T-cell (primary cell): ENCODE measurements at regions not wholly inside any gene's neighbourhood (a gene's known extent, or its start where the extent isn't known, plus 50 kb on each side); places are given as distances from the start of the nearest gene placed in this dataset.

ENCODE experiments used
- ATAC-seq, 4 experiments: fragments of 200-7000 bp in 3 of 4; fragments of 150-1000 bp in 1 of 4; cut with Tn5 transposase; replicated peaks in 1 of 4; 1 replicate in 3 of 4; 2 replicates in 1 of 4; pipeline ENCODE4 v1.10.0; 2021; ENCODE audit warnings: moderate library complexity in 3 of 4, mild to moderate bottlenecking in 2 of 4, moderate number of reproducible peaks in 1 of 4
- CTCF ChIA-PET, 2 donors: fragments of 300-600 bp; sonication (Branson Sonifier 250); formaldehyde crosslinking; loops; one replicate each; lab custom pipeline; 2022; ENCODE audit warnings: antibody characterized with exemption in 2 of 2; lab: Charles Lee
- POLR2A ChIA-PET, 2 donors: fragments of 300-600 bp; sonication (Branson Sonifier 250); formaldehyde crosslinking; loops; one replicate each; lab custom pipeline; 2022; ENCODE audit warnings: antibody characterized with exemption in 2 of 2; lab: Charles Lee
- DNase-seq, 35 experiments: peaks; one replicate each; pipeline versions ENCODE4 v3.0.0 to v3.0.0-alpha.2; 2013 to 2023
- H3K27ac ChIP-seq: one replicate; pipeline ENCODE4 v1.5.1; 2013; ENCODE audit warnings: low read length
- H3K27me3 ChIP-seq, 2 experiments: replicated peaks in 1 of 2; 1 replicate in 1 of 2; 2 replicates in 1 of 2; pipeline versions ENCODE4 v1.6.1 to v1.7.0; 2013; ENCODE audit warnings: low read length in 1 of 2, mixed read lengths in 1 of 2; ENCODE audit not compliant: control insufficient read depth in 2 of 2, insufficient read depth in 2 of 2; ENCODE audit errors: extremely low read depth in 1 of 2
- H3K36me3 ChIP-seq, 2 donors: 1 replicate in 1 of 2; 2 replicates in 1 of 2; pipeline versions ENCODE4 v1.6.1 to v1.7.0; 2013; ENCODE audit warnings: low read length in 1 of 2; ENCODE audit not compliant: control insufficient read depth in 2 of 2, insufficient read depth in 1 of 2; ENCODE audit errors: extremely low read depth in 1 of 2
- H3K4me1 ChIP-seq, 2 experiments: 1 replicate in 1 of 2; 2 replicates in 1 of 2; pipeline versions ENCODE4 v1.6.1 to v1.7.0; 2013; ENCODE audit warnings: low read length in 2 of 2, mixed read lengths in 1 of 2; ENCODE audit not compliant: insufficient read depth in 2 of 2, control insufficient read depth in 1 of 2; ENCODE audit errors: extremely low read depth in 1 of 2
- H3K4me3 ChIP-seq, 2 donors: 1 replicate in 1 of 2; 2 replicates in 1 of 2; pipeline versions ENCODE4 v1.5.1 to v1.7.0; 2013; ENCODE audit warnings: mild to moderate bottlenecking in 2 of 2, low read length in 1 of 2, moderate library complexity in 1 of 2; ENCODE audit not compliant: control insufficient read depth in 1 of 2; ENCODE audit errors: extremely low read depth in 1 of 2
- H3K9me3 ChIP-seq: 2 replicates; pipeline ENCODE4 v1.7.0; 2013
- H3K27ac Mint-ChIP-seq, 2 donors: one replicate each; pipeline ENCODE4 v1.8.0; 2020 to 2021; ENCODE audit warnings: mild to moderate bottlenecking in 2 of 2, mixed read lengths in 2 of 2
- H3K27me3 Mint-ChIP-seq, 2 donors: one replicate each; pipeline ENCODE4 v1.8.0; 2021 to 2022; ENCODE audit warnings: mixed read lengths in 2 of 2
- H3K36me3 Mint-ChIP-seq: one replicate; pipeline ENCODE4 v1.8.0; 2021; ENCODE audit warnings: mixed read lengths
- H3K4me1 Mint-ChIP-seq, 3 donors: one replicate each; pipeline ENCODE4 v1.8.0; 2020 to 2022; ENCODE audit warnings: mixed read lengths in 3 of 3, mild to moderate bottlenecking in 1 of 3
- H3K4me3 Mint-ChIP-seq, 3 donors: one replicate each; pipeline ENCODE4 v1.8.0; 2020 to 2022; ENCODE audit warnings: mild to moderate bottlenecking in 3 of 3, mixed read lengths in 3 of 3, moderate library complexity in 3 of 3
- H3K9me3 Mint-ChIP-seq, 3 donors: one replicate each; pipeline ENCODE4 v1.8.0; 2020 to 2022; ENCODE audit warnings: mixed read lengths in 3 of 3
- WGBS: methylation state at CpG from one replicate; pipeline ENCODE4 v1.1.5; 2013; ENCODE audit warnings: missing lambda C conversion rate; ENCODE audit not compliant: insufficient coverage; 5-methylcytosine and 5-hydroxymethylcytosine counted together

DNA sequence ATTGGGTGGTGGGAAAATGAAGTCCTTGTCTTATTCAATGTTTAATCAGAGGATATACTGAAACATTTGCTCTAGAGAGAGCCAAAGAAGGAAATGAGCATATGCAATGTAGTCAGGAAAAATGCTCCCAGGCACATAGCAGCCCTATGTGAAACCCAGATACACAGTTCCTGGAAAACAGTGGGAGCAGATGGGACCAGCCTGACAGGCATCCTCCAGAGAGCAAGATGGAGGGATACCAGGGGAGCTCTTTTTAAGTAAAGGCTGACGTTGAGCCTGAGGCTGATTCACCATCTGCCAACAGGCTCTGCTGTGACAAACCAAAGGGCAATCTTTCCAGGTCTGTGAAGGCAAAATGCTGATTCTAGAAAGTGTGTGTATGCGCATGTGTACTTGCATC is 559.4 kb upstream of the KIRREL3 start:
- Histone ChIP-seq H3K36me3 (no peaks in the 10 kb centered on the region), H3K4me1 (no peaks in the 10 kb centered on the region), H3K9me3 (no peaks in the 10 kb centered on the region), H3K27ac (no peak overlapping the region), H3K27me3 (no peaks in the 10 kb centered on the region), H3K4me3 (no peak overlapping the region)
- no peaks in the 10 kb centered on the region for H3K4me1 Mint-ChIP-seq
- no peak overlapping the region for H3K27ac Mint-ChIP-seq
- no peaks in the 10 kb centered on the region for H3K27me3 Mint-ChIP-seq
- ATAC-seq (no peak), DNase-seq (no peak)
- H3K36me3 Mint-ChIP-seq = no peaks in the 10 kb centered on the region
- no peak overlapping the region for H3K4me3 Mint-ChIP-seq
- H3K9me3 Mint-ChIP-seq = no peaks in the 10 kb centered on the region
- ChIA-PET CTCF (no interaction called here), POLR2A (no interaction called here)
- WGBS = 19% methylated on average over 2 of the region's 2 CpGs

DNA sequence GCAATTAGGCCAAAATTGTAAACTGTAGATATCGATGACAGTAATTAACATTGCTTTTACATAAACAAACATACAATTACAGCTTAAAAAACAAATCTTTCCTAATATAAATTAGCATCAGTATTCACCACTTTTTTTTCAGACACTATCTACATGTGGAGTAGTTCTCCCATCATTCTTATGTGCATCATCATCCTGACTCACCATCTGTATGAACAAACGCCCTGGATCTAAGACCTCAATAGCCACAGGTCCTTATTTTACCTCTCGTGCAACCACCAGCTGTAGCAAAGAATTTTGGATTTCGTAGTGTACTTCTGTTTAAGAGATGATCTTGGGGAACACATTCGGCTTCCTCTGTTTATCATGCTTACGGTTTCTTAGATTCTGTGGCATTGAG is 551.9 kb upstream of the KIRREL3 start:
- Mint-ChIP-seq H3K27me3 (no peaks in the 10 kb centered on the region), H3K27ac (no peak overlapping the region), H3K36me3 (no peaks in the 10 kb centered on the region), H3K4me1 (no peaks in the 10 kb centered on the region), H3K4me3 (no peak overlapping the region), H3K9me3 (no peaks in the 10 kb centered on the region)
- DNase-seq = no peak
- ChIA-PET POLR2A (no interaction called here), CTCF (no interaction called here)
- 100% methylated on average over 2 of the region's 6 CpGs for WGBS
- ATAC-seq = no peak
- H3K9me3 ChIP-seq = no peaks in the 10 kb centered on the region
- H3K27ac ChIP-seq = no peak overlapping the region
- H3K27me3 ChIP-seq = no peaks in the 10 kb centered on the region
- H3K4me3 ChIP-seq = no peak overlapping the region
- H3K36me3 ChIP-seq = no peaks in the 10 kb centered on the region
- no peaks in the 10 kb centered on the region for H3K4me1 ChIP-seq

DNA sequence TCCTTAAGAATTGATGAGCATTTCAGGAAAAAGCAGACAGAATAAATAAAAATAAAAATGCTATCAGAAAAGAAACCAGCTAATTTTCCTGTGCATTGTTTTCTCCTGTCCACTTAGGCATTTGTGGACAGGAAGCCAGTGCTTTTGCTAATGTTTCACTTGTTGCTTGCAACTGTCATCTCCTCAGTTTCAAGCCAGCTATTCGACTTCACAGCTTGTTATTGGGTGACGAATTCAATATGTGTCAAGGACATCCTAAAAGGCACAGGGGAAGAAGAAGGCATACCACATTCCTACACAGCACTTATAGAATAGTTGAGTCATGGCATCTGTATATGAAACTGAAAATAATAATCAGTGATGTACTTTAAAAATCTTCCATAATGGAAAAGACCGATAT is 530.6 kb upstream of the KIRREL3 start:
- Mint-ChIP-seq H3K9me3 (peaks cover 2 to 4% (median 3%) of the 10 kb centered on the region in 3 donors), H3K27ac (no peak overlapping the region), H3K4me1 (no peaks in the 10 kb centered on the region), H3K36me3 (no peaks in the 10 kb centered on the region), H3K4me3 (no peak overlapping the region), H3K27me3 (peaks cover 0 to 3% of the 10 kb centered on the region in 2 donors)
- ATAC-seq (no peak), DNase-seq (no peak)
- H3K4me3 ChIP-seq = no peak overlapping the region
- ChIA-PET CTCF (no interaction called here), POLR2A (no interaction called here)
- H3K4me1 ChIP-seq = no peaks in the 10 kb centered on the region
- no peak overlapping the region for H3K27ac ChIP-seq
- H3K36me3 ChIP-seq = no peaks in the 10 kb centered on the region
- H3K9me3 ChIP-seq = no peaks in the 10 kb centered on the region
- no peaks in the 10 kb centered on the region for H3K27me3 ChIP-seq
- WGBS = no CpG with 5 or more reads among the region's 3 CpGs

DNA sequence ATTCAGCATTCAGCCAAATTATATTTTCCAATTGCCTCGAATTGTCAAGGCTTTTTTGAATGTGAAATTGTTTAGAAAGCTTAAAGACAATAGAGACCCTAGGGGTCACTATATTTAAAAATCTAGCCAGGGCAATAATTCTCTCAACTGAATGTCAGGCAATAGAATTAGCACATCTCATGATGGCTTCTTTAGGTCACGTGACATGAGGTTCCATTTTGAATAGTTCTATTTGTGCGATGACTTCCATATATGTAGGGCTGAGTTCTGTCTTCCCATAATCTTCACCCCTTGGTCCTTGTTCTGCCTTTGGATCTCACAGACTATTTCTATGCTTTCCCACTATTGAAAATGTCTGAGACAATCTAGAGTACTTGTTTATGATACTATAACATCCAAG is 527.7 kb upstream of the KIRREL3 start:
- no CpG with 5 or more reads among the region's 3 CpGs for WGBS

DNA sequence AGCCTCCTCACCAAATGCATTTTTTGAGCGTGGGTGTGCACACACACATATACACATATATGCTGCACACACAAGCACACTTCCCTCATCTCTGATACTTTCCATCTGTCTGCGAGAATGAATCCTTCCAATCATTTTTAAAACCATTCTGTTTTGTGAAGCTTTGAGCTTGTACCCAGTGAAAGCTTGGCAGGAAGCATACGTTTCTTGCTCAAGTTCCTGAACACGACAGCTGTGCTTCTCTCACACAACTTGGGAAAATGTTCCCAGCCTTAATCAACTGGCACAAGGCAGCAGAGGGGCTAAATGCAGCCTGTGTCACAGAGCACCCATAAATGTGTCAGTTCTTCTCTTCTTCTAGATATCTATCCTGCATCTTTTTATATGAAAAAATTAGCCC is 524.0 kb upstream of the KIRREL3 start:
- DNase-seq (no peak), ATAC-seq (no peak)
- no peaks in the 10 kb centered on the region for H3K4me1 Mint-ChIP-seq
- Histone ChIP-seq H3K4me1 (no peaks in the 10 kb centered on the region), H3K27me3 (no peaks in the 10 kb centered on the region), H3K9me3 (no peaks in the 10 kb centered on the region), H3K27ac (no peak overlapping the region), H3K4me3 (no peak overlapping the region), H3K36me3 (no peaks in the 10 kb centered on the region)
- WGBS = 8% methylated on average over 3 of the region's 4 CpGs
- ChIA-PET POLR2A (interaction anchor here in 1 of 2 donors (0.7 kb wide), 1 partner anchor 45 kb away, joined by 3 read pairs; no protein-coding TSS in a partner anchor), CTCF (no interaction called here)
- no peaks in the 10 kb centered on the region for H3K36me3 Mint-ChIP-seq
- H3K27me3 Mint-ChIP-seq = peaks cover 4% of the 10 kb centered on the region in 2 donors
- H3K4me3 Mint-ChIP-seq = no peak overlapping the region
- peaks cover 0 to 4% (median 3%) of the 10 kb centered on the region in 3 donors for H3K9me3 Mint-ChIP-seq
- H3K27ac Mint-ChIP-seq = no peak overlapping the region

More for the DNA sequence above, 527.7 kb upstream of the KIRREL3 start:
- ChIA-PET CTCF (no interaction called here), POLR2A (no interaction called here)
- no peak for DNase-seq
- no peak overlapping the region for H3K27ac Mint-ChIP-seq
- Histone ChIP-seq H3K36me3 (no peaks in the 10 kb centered on the region), H3K4me1 (no peaks in the 10 kb centered on the region), H3K27ac (no peak overlapping the region), H3K27me3 (no peaks in the 10 kb centered on the region), H3K4me3 (no peak overlapping the region), H3K9me3 (no peaks in the 10 kb centered on the region)
- H3K9me3 Mint-ChIP-seq = peaks cover 2 to 4% (median 3%) of the 10 kb centered on the region in 3 donors
- no peaks in the 10 kb centered on the region for H3K4me1 Mint-ChIP-seq
- H3K36me3 Mint-ChIP-seq = no peaks in the 10 kb centered on the region
- H3K4me3 Mint-ChIP-seq = no peak overlapping the region
- H3K27me3 Mint-ChIP-seq = peaks cover 2 to 3% of the 10 kb centered on the region in 2 donors
- ATAC-seq = no peak

DNA sequence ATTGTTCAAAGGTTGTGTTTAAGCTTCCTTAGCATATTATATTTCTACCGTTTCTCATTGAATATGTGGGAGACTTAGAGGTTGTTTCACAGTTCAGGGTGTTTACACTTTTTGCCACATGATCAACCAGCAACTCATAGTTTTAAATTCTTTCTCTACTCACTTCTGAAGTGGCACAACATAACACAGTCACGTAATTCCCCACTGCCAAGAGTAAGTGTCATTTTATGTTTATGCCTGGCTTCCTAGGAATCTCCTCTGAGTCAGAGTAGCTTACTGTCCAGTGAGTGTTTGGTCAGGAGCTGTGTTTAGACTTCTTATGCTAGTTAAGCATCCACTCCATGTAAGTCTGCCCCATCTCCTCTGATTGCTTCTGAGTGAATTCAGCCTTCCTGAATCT is 520.8 kb upstream of the KIRREL3 start:
- Mint-ChIP-seq H3K4me3 (no peak overlapping the region), H3K36me3 (no peaks in the 10 kb centered on the region), H3K27me3 (peaks cover 4% of the 10 kb centered on the region in 2 donors), H3K27ac (no peak overlapping the region), H3K4me1 (no peaks in the 10 kb centered on the region), H3K9me3 (peaks cover 0 to 11% (median 8%) of the 10 kb centered on the region in 3 donors)
- Histone ChIP-seq H3K36me3 (no peaks in the 10 kb centered on the region), H3K4me3 (no peak overlapping the region), H3K27me3 (no peaks in the 10 kb centered on the region), H3K27ac (no peak overlapping the region), H3K4me1 (no peaks in the 10 kb centered on the region), H3K9me3 (no peaks in the 10 kb centered on the region)
- POLR2A ChIA-PET = no interaction called here
- WGBS = no CpG with 5 or more reads among the region's 2 CpGs
- DNase-seq (no peak), ATAC-seq (no peak)
- CTCF ChIA-PET = no interaction called here

DNA sequence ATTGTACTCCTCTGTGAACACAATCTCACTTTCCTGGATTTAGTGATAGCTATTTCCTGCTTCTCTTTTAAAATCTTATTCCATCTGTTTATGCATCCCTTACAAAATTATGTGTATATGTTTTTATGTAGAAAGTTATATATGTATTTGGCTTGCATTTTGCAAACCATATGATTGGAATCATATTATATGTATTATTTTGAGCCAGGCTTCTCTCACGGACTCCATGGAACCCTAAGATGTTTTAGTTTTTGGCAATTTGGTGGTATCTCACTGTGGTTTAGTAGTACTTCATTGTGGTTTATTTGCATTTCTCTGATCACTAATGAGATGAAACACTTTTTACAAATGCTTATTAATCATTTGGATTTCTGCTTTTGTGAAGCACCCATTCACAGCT is 507.3 kb upstream of the KIRREL3 start:
- no peak overlapping the region for H3K4me3 Mint-ChIP-seq
- no CpG with 5 or more reads among the region's 1 CpG for WGBS
- no peaks in the 10 kb centered on the region for H3K4me1 ChIP-seq
- H3K9me3 Mint-ChIP-seq = peaks cover 0 to 9% (median 0%) of the 10 kb centered on the region in 3 donors
- H3K27ac ChIP-seq = no peak overlapping the region
- H3K27me3 Mint-ChIP-seq = peaks cover 0 to 5% of the 10 kb centered on the region in 2 donors
- no peaks in the 10 kb centered on the region for H3K9me3 ChIP-seq
- H3K4me1 Mint-ChIP-seq = no peaks in the 10 kb centered on the region
- H3K27me3 ChIP-seq = no peaks in the 10 kb centered on the region
- ATAC-seq = no peak
- H3K4me3 ChIP-seq = no peak overlapping the region
- H3K27ac Mint-ChIP-seq = no peak overlapping the region
- H3K36me3 ChIP-seq = no peaks in the 10 kb centered on the region
- ChIA-PET POLR2A (interaction anchor here in 1 of 2 donors (0.7 kb wide), 1 partner anchor 13 kb away, joined by 3 read pairs; no protein-coding TSS in a partner anchor), CTCF (no interaction called here)
- no peaks in the 10 kb centered on the region for H3K36me3 Mint-ChIP-seq
- no peak for DNase-seq
